HG03108 (cell line): ENCODE measurements at regions not wholly inside any gene's neighbourhood (a gene's known extent, or its start where the extent isn't known, plus 50 kb on each side); places are given as distances from the start of the nearest gene placed in this dataset.
"Not testable (repeated sequence)": the region's sequence is repeated elsewhere in the genome, so short reads cannot be mapped to it uniquely, and the experiment has no call there.

Experiments
- ATAC-seq: cut with Tn5 transposase; IDR thresholded peaks from one replicate; pipeline ENCODE4 v1.9.1; 2021; ENCODE audit warnings: moderate library complexity; ENCODE audit not compliant: unreplicated experiment

- ATAC-seq, result no peak
These were observed 139.5 kb upstream of the SMYD2 start for GRCh38 chr1:214141486-214141885.

- ATAC-seq, result no peak
These were observed 137.7 kb upstream of the SMYD2 start for GRCh38 chr1:214143006-214143992.

GRCh38 chr1:214144521-214144920 lies 136.4 kb upstream of the SMYD2 start:
- ATAC-seq, result not testable (repeated sequence)

GRCh38 chr1:214146523-214146922 lies 134.4 kb upstream of the SMYD2 start:
- no peak for ATAC-seq

- ATAC-seq, result no peak
These were observed 126.2 kb upstream of the SMYD2 start for GRCh38 chr1:214154596-214155292.

- ATAC-seq, result no peak
These were observed 124.9 kb upstream of the SMYD2 start for GRCh38 chr1:214155987-214156625.

- ATAC-seq, result no peak
These were observed 116.8 kb upstream of the SMYD2 start for GRCh38 chr1:214164173-214164572.

- ATAC-seq, result no peak
These were observed 115.0 kb upstream of the SMYD2 start for GRCh38 chr1:214165850-214166374.

- ATAC-seq, result no peak
These were observed 106.3 kb upstream of the SMYD2 start for GRCh38 chr1:214174508-214175199.

GRCh38 chr1:214178102-214178501 lies 102.9 kb upstream of the SMYD2 start:
- ATAC-seq, result no peak

- no peak for ATAC-seq
These were observed 96.0 kb upstream of the SMYD2 start for GRCh38 chr1:214184992-214185391.

GRCh38 chr1:214186103-214186824 lies 94.7 kb upstream of the SMYD2 start:
- no peak for ATAC-seq

GRCh38 chr1:214187121-214187900 lies 93.6 kb upstream of the SMYD2 start:
- no peak for ATAC-seq

GRCh38 chr1:214187933-214188332 lies 93.0 kb upstream of the SMYD2 start:
- no peak for ATAC-seq

- no peak for ATAC-seq
These were observed 92.1 kb upstream of the SMYD2 start for GRCh38 chr1:214188835-214189234.

- no peak for ATAC-seq
These were observed 87.9 kb upstream of the SMYD2 start for GRCh38 chr1:214192825-214193643.

- no peak for ATAC-seq
These were observed 87.3 kb upstream of the SMYD2 start for GRCh38 chr1:214193691-214194090.

- no peak for ATAC-seq
These were observed 82.4 kb upstream of the SMYD2 start for GRCh38 chr1:214198571-214198970.
